NCI-H1694 (cell line): ENCODE measurements at regions not wholly inside any gene's neighbourhood (a gene's known extent, or its start where the extent isn't known, plus 50 kb on each side); places are given as distances from the start of the nearest gene placed in this dataset.

ENCODE experiments used
- DNase-seq: peaks from one replicate; lab custom pipeline; 2025; lab: John Stamatoyannopoulos, UW

GRCh38 chr2:22238967-22239366 is 1115.2 kb downstream of the TDRD15 start:
- no peak for DNase-seq

- DNase-seq = peak; percentile 78
These were observed 1123.7 kb downstream of the TDRD15 start for GRCh38 chr2:22247466-22247865.

GRCh38 chr2:22248851-22249250 is 1125.1 kb downstream of the TDRD15 start:
- no peak for DNase-seq

- DNase-seq = no peak
These were observed 1129.4 kb downstream of the TDRD15 start for GRCh38 chr2:22253171-22253570.

GRCh38 chr2:22261165-22261564 is 1123.8 kb upstream of the KLHL29 start:
- no peak for DNase-seq

GRCh38 chr2:22270341-22270740 is 1114.6 kb upstream of the KLHL29 start:
- DNase-seq = no peak

GRCh38 chr2:22273853-22274252 is 1111.1 kb upstream of the KLHL29 start:
- DNase-seq = no peak

GRCh38 chr2:22274661-22275060 is 1110.3 kb upstream of the KLHL29 start:
- DNase-seq = no peak

GRCh38 chr2:22276696-22277095 is 1108.3 kb upstream of the KLHL29 start:
- DNase-seq = no peak

- peak; percentile 48 for DNase-seq
These were observed 1105.4 kb upstream of the KLHL29 start for GRCh38 chr2:22279541-22279940.

- DNase-seq = peak; percentile 99
These were observed 1103.9 kb upstream of the KLHL29 start for GRCh38 chr2:22281033-22281432.

- no peak for DNase-seq
These were observed 1102.8 kb upstream of the KLHL29 start for GRCh38 chr2:22282220-22282619.

GRCh38 chr2:22282916-22283315 is 1102.1 kb upstream of the KLHL29 start:
- no peak for DNase-seq

- no peak for DNase-seq
These were observed 1101.5 kb upstream of the KLHL29 start for GRCh38 chr2:22283436-22283835.

- DNase-seq = no peak
These were observed 1094.7 kb upstream of the KLHL29 start for GRCh38 chr2:22290302-22290701.

GRCh38 chr2:22290909-22291473 is 1094.0 kb upstream of the KLHL29 start:
- no peak for DNase-seq

- no peak for DNase-seq
These were observed 1083.8 kb upstream of the KLHL29 start for GRCh38 chr2:22301228-22301627.

- DNase-seq = no peak
These were observed 1058.7 kb upstream of the KLHL29 start for GRCh38 chr2:22326250-22326649.

- DNase-seq = peak; percentile 99
These were observed 1055.5 kb upstream of the KLHL29 start for GRCh38 chr2:22329211-22330154.

- DNase-seq = no peak
These were observed 1048.6 kb upstream of the KLHL29 start for GRCh38 chr2:22336414-22336813.

GRCh38 chr2:22340716-22341115 is 1044.3 kb upstream of the KLHL29 start:
- DNase-seq = no peak

- peak; percentile 19 for DNase-seq
These were observed 1037.7 kb upstream of the KLHL29 start for GRCh38 chr2:22347306-22347705.

- DNase-seq = no peak
These were observed 1034.4 kb upstream of the KLHL29 start for GRCh38 chr2:22350621-22351020.
